ENCODE measurements at regions not wholly inside any gene's neighbourhood (a gene's known extent, or its start where the extent isn't known, plus 50 kb on each side); places are given as distances from the start of the nearest gene placed in this dataset.

- DNase-seq (ENCODE audit: low spot score) = no peak
Observed at GRCh38 chr21:45338311-45339017, 50.8 kb upstream of the POFUT2 start.

GRCh38 chr21:45339421-45340402, 52.0 kb upstream of the POFUT2 start:
- no peak for DNase-seq (ENCODE audit: low spot score)

GRCh38 chr21:45340515-45340914, 52.8 kb upstream of the POFUT2 start:
- no peak for DNase-seq (ENCODE audit: low spot score)

- DNase-seq (ENCODE audit: low spot score) = no peak
Observed at GRCh38 chr21:45341261-45341660, 53.6 kb upstream of the POFUT2 start.

GRCh38 chr21:45341779-45342178, 54.1 kb upstream of the POFUT2 start:
- peak; percentile 30 for DNase-seq (ENCODE audit: low spot score)

- no peak for DNase-seq (ENCODE audit: low spot score)
Observed at GRCh38 chr21:45343891-45344290, 56.2 kb upstream of the POFUT2 start.

GRCh38 chr21:45344576-45344975, 56.9 kb upstream of the POFUT2 start:
- no peak for DNase-seq (ENCODE audit: low spot score)

- no peak for DNase-seq (ENCODE audit: low spot score)
Observed at GRCh38 chr21:45347048-45347711, 57.8 kb upstream of the COL18A1 start.

GRCh38 chr21:45347712-45348499, 57.1 kb upstream of the COL18A1 start:
- DNase-seq (ENCODE audit: low spot score) = no peak

GRCh38 chr21:45348591-45349327, 56.2 kb upstream of the COL18A1 start:
- DNase-seq (ENCODE audit: low spot score) = no peak

- DNase-seq (ENCODE audit: low spot score) = no peak
Observed at GRCh38 chr21:45350206-45350854, 54.6 kb upstream of the COL18A1 start.

- DNase-seq (ENCODE audit: low spot score) = no peak
Observed at GRCh38 chr21:45351061-45351460, 53.9 kb upstream of the COL18A1 start.

GRCh38 chr21:45351526-45352275, 53.3 kb upstream of the COL18A1 start:
- peak; percentile 43 for DNase-seq (ENCODE audit: low spot score)

- DNase-seq (ENCODE audit: low spot score) = no peak
Observed at GRCh38 chr21:45352621-45353139, 52.3 kb upstream of the COL18A1 start.

GRCh38 chr21:45353200-45353599, 51.8 kb upstream of the COL18A1 start:
- DNase-seq (ENCODE audit: low spot score) = no peak

GRCh38 chr21:45354970-45355369, 50.0 kb upstream of the COL18A1 start:
- no peak for DNase-seq (ENCODE audit: low spot score)
